ENCODE measurements at regions not wholly inside any gene's neighbourhood (a gene's known extent, or its start where the extent isn't known, plus 50 kb on each side); places are given as distances from the start of the nearest gene placed in this dataset.

DNA sequence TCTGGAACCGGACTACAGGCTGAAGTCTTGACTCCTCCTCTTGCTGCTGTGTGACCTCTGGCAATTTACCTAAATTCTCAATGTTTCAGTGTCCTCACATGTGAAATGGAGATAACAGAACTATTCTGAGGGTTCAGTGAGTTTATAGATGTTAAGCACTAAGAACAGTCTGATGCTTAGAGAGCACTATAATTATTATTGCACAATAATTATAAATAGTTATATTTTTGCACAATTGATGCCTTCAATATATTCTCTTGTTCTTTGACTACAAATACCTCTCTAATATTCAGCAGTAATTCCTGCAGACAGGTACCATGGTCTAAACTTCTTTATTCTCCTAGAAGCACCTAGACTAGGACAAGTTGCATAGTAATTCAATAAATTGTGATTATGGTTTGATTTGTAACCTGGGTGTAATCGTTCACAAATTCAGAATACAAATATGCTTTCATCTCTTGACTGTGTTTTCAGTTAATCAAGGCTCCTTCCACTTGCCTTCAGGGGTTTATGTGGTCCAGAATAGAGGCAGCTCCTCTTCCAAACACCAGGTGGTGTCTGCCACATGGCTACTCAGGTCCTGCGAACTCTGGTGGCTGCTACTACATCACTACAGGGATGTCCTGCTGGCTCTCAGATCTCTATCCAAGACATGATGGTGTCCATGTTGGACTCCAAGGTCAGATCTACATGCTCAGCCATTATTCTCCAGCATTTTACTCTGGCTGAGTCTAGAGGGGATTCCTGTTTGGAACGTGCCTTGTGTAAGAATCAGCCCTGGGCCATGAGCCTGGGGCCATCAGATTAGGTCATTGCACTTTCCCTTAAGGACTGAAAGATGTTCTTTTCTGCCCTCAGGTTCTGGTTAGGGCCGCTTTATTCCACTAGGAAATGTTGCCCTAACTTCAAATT is 103.4 kb downstream of the QRFPR start:
- H3K27ac Mint-ChIP-seq: no peak overlapping the region
- ATAC-seq (no peak), DNase-seq (ENCODE audit: low spot score in 2 of 2) (no peak)
- no peaks in the 10 kb centered on the region for H3K36me3 Mint-ChIP-seq
- H3K9me3 Mint-ChIP-seq: peaks cover 4 to 9% of the 10 kb centered on the region in 2 donors

DNA sequence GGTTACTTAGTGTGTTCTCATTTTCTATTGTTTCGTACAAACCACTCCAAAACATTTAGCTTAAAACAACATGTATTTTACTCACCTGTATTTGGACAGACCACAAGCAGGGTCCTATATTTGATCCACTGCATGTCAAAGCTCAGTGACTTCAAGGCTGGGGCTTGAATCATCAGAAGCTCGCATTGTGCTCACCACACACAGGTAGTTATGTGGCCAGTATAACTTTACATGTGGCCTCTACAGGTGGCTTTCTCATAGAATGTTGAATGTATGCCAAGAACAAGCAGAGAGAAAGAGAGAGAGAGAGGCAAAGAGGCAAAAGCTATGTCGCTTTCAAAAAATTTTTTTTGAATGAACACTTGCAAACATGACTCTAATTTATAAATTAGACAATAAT is 107.6 kb downstream of the QRFPR start:
- no peak overlapping the region for H3K27ac Mint-ChIP-seq
- ATAC-seq: peak in 1 of 2 donors; percentile 55

DNA sequence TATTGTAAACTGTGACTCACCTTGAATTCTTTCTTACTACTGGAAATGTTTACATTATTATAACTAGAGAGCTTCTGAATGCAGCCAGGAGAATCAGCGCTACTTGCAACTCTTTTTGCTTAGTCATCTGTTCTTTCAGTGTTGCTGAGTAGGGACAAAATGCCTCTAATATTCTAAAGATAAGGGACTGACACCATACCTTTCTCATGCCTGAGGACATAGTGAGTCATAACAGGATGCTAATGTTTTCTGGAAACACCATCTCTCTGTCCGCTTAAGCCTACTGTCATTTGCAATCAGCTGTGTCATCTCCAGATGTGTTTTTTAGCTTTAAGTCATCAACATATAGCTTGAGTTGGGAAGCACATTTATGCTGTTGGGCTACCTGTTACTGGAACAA is 108.3 kb downstream of the QRFPR start:
- Mint-ChIP-seq H3K27ac (no peak overlapping the region), H3K36me3 (no peaks in the 10 kb centered on the region), H3K9me3 (peaks cover 4 to 9% of the 10 kb centered on the region in 2 donors)
- peak; percentile 55 to 81 for ATAC-seq
- DNase-seq (ENCODE audit: low spot score in 2 of 2): no peak

More for the DNA sequence above, 107.6 kb downstream of the QRFPR start:
- H3K36me3 Mint-ChIP-seq: no peaks in the 10 kb centered on the region
- DNase-seq (ENCODE audit: low spot score in 2 of 2): no peak
- H3K9me3 Mint-ChIP-seq: peaks cover 4 to 9% of the 10 kb centered on the region in 2 donors

DNA sequence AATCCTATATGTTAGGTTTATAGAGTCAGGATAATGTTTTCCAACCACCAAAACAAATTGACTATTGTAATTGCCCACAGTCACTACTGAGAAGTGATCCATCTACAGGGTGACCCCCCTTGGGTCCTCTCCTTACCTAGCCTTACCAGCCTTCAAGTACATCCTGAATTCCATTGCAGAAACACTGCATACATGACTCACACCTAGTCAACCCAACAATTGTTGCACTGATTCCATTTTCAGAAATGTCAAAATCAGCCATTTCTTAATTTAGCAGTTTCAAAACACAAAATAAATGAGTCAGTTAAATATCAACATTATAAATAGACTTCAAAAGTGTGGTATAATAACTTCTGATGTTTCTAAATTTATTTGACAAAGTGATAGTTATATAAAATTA is 106.3 kb upstream of the TNIP3 start:
- Mint-ChIP-seq H3K27ac (no peak overlapping the region), H3K36me3 (no peaks in the 10 kb centered on the region), H3K9me3 (peaks cover 4 to 5% of the 10 kb centered on the region in 2 donors)
- ATAC-seq (no peak), DNase-seq (ENCODE audit: low spot score in 2 of 2) (no peak)

DNA sequence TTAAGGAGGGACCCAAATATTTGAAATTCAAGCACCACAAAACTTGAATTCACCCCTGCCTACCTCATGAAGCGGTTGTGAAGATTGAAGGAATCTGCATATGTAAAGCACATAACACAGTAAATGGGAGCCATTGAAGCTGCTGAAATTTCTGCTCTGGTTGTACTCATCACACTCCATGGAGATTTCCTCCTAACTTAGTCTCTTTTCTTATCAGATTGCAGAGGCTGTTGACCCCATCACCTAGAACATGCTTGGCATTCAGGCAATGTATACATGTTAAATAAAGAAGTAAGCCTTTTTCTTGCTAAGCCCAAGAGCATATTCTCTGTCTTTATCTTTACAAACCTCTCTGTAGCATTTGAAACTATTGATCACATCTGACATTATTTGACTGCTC is 104.9 kb upstream of the TNIP3 start:
- DNase-seq (ENCODE audit: low spot score in 2 of 2): no peak
- no peaks in the 10 kb centered on the region for H3K9me3 Mint-ChIP-seq
- no peak for ATAC-seq
- no peak overlapping the region for H3K27ac Mint-ChIP-seq
- H3K36me3 Mint-ChIP-seq: no peaks in the 10 kb centered on the region

DNA sequence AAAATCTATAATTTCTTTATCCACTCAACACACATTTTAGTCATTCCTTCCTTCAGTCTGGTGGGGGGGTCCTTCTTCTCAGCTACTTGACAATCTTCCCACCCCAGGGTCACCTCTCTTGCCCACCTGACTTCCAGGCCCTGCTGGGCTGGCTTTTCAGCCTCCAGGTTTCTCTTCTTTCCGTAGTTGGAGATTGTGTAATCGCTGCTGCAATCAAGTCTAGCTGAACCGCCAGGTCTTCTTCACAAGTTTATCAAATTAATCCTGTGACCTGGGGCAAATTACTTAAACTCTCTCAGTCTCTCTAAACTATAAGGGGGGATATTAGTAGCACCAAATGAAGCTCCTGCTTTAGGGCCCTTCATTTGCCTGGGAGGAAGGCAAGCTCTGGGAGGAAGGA is 102.9 kb upstream of the TNIP3 start:
- Mint-ChIP-seq H3K9me3 (no peaks in the 10 kb centered on the region), H3K36me3 (no peaks in the 10 kb centered on the region), H3K27ac (no peak overlapping the region)
- ATAC-seq (no peak), DNase-seq (ENCODE audit: low spot score in 2 of 2) (no peak)

DNA sequence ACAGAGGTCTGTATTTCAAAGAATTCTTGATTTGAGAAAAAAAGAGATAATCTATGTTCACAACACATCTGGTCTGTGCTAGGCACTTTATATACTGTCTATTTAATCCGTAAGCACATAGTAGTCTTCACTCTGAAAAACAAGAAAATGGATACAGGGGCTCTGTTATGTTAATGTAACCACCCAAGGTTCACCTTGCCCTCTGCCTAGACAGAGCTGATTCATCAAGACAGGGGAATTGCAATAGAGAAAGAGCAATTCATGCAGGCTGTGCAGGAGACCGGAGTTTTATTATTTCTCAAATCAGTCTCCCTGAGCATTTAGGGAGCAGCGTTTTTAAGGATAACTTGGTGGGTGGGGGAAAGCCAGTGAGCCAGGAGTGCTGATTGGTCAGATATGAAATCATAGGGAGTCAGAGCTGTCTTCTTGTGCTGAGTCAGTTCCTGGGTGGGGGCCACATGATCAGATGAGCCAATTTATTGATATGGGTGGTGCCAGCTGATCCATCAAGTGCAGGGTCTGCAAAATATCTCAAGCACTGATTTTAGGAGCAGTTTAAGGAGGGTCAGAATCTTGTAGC is 92.9 kb upstream of the TNIP3 start:
- Mint-ChIP-seq H3K9me3 (peaks cover 0 to 5% of the 10 kb centered on the region in 2 donors), H3K36me3 (no peaks in the 10 kb centered on the region), H3K27ac (peak overlapping the region; percentile 87 to 89)
- no peak for DNase-seq (ENCODE audit: low spot score in 2 of 2)
- peak in 1 of 2 donors; percentile 28 for ATAC-seq

DNA sequence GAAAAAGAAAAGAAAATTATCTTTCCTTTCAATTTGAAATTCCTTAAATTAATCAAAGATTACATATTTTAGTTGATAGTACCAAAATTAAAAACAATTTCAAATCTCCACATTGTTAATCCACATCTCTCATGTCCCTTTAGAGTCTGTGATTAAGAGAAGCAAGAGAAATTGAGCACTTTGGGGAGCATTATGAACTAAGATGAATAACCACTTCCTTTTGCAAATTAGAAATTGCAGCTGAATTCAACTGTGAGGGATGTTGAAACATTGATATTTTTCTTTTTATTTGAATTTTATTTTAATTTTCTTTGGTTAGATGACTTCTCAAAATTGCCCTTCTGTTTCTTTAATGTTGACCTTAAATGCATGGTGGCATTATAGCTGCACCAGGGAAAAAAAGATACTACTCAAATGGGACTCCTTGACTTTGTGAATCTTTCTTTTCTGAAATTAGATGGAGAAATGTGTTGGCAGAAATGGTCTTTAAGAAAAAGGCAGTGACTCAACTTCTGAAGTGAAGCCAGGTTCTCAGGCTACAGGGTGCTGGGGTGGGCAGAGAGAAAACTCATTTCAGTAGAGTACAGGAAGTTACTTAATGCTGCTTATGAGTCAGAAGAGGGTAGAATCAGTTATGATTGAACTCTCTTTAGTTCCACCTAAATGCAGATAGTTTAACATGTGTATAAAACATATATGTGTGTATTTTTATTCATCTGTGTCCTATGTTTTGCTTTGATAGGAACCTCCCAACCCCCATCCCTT is 92.0 kb upstream of the TNIP3 start:
- peak in 1 of 2 donors; percentile 54 for DNase-seq (ENCODE audit: low spot score in 2 of 2)
- peak; percentile 97 to 98 for ATAC-seq
- H3K9me3 Mint-ChIP-seq: peaks cover 0 to 5% of the 10 kb centered on the region in 2 donors
- peak overlapping the region; percentile 87 to 89 for H3K27ac Mint-ChIP-seq
- H3K36me3 Mint-ChIP-seq: no peaks in the 10 kb centered on the region

DNA sequence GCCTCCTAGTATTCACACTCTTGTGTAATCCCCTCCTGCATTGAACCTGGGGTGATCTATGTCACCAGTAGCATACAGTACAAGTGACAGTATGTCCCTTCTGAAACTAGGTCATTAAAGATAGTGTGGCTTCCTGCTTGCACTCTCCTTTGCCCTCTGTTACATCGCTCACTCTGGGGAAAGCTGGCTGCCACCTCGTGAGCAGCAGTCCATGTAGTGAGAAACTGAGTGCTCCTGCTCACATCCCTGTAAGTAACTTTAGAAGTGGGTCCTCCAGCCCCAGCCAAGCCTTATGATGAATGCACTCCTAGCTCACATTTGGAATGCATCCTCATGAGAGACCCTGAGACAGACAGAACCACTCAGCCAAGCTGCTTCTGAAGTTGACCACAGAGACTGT is 89.8 kb upstream of the TNIP3 start:
- H3K9me3 Mint-ChIP-seq: peaks cover 0 to 5% of the 10 kb centered on the region in 2 donors
- peak overlapping the region in 1 of 2 donors; percentile 72 for H3K27ac Mint-ChIP-seq
- no peak for DNase-seq (ENCODE audit: low spot score in 2 of 2)
- no peaks in the 10 kb centered on the region for H3K36me3 Mint-ChIP-seq
- ATAC-seq: peak in 1 of 2 donors; percentile 13

DNA sequence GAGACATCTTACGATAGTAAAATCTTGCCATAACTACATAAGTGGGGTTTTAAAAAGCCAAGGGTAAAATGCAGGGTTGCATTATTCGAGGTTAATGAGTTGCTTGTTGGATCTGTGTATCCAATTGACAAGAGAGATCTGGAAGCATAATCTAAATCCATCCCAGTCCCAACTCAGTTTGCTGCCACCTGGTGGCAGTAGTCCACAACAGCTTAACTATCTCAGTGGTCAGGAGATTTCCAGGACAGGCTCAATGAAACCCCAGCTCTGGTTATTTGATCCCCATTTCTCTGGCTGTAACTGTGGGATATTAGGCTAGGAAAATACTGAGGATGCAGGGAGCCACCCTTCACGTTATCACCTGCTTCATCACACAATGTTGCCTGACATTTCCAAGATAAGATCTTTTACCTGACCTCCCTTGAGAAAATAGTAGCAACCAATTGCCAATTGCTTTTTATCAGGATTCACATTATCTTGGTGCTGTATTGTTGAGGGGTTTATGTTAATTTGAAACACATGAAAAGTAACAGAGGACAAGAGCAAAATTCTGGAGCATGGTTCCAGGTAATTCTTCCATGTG is 88.2 kb upstream of the TNIP3 start:
- DNase-seq (ENCODE audit: low spot score in 2 of 2) (peak; percentile 52 to 59), ATAC-seq (no peak)
- Mint-ChIP-seq H3K9me3 (peaks cover 0 to 5% of the 10 kb centered on the region in 2 donors), H3K27ac (no peak overlapping the region), H3K36me3 (no peaks in the 10 kb centered on the region)

DNA sequence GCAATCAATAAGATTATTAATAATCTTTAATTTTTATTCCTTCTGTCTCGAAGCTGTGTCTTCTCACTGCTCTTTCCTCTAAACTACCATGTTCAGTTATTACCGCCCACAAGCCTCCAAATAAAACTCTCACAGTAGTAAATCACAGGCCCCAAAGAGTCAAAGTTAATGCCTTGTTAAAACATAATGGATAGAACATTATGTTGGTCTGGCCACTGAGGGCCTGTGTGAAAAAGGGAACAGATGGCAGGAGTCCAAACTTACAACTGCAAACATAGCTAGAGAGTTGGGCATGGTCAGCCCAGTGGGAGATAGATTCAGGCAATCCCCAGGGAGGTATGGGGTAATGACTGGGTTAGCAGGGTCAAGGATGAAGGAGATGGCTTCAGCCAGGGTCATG is 84.6 kb upstream of the TNIP3 start:
- Mint-ChIP-seq H3K27ac (no peak overlapping the region), H3K36me3 (no peaks in the 10 kb centered on the region), H3K9me3 (peaks cover 0 to 5% of the 10 kb centered on the region in 2 donors)
- ATAC-seq (no peak), DNase-seq (ENCODE audit: low spot score in 2 of 2) (no peak)

DNA sequence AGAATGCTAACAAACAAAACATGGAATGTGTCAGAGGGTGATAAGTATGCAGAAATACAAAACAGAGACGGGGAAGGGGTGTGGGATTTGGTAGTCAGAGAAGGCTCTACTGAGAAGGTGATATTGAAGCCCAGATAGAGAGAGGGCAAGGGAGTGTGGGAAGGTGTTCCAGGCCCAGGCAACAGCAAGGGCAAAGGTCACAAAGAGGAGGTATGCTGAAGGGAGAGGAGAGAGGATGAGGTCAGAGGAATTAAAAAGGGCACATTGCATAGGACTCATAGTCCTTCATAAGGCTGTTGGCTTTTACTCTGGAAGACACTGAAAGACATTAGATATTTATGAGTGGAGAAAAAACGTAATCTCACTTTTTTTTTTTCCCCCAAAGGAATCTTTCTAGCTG is 82.6 kb upstream of the TNIP3 start:
- no peaks in the 10 kb centered on the region for H3K36me3 Mint-ChIP-seq
- H3K9me3 Mint-ChIP-seq: no peaks in the 10 kb centered on the region
- H3K27ac Mint-ChIP-seq: no peak overlapping the region
- no peak for ATAC-seq
- DNase-seq (ENCODE audit: low spot score in 2 of 2): no peak

DNA sequence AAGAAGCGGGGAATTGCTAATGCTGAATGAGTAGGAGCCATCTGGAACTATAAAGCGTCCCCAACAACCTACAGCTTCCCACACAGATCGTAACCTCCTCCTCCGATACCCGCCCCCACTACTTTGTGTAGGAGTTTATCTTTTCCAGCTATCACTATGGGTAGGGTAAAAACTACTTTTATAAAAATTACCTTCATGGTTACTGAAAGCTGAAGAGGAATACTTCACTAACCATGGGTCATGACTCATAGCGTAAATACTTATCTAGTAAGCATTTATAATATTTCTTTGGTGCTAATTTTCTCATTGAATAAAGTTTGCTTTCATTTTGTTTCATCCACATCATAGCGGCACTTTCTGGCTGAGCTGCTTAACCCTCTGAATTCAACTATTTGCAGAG is 79.4 kb upstream of the TNIP3 start:
- Mint-ChIP-seq H3K27ac (peak overlapping the region; percentile 12 to 53), H3K36me3 (no peaks in the 10 kb centered on the region), H3K9me3 (no peaks in the 10 kb centered on the region)
- ATAC-seq (peak; percentile 58 to 79), DNase-seq (ENCODE audit: low spot score in 2 of 2) (no peak)

DNA sequence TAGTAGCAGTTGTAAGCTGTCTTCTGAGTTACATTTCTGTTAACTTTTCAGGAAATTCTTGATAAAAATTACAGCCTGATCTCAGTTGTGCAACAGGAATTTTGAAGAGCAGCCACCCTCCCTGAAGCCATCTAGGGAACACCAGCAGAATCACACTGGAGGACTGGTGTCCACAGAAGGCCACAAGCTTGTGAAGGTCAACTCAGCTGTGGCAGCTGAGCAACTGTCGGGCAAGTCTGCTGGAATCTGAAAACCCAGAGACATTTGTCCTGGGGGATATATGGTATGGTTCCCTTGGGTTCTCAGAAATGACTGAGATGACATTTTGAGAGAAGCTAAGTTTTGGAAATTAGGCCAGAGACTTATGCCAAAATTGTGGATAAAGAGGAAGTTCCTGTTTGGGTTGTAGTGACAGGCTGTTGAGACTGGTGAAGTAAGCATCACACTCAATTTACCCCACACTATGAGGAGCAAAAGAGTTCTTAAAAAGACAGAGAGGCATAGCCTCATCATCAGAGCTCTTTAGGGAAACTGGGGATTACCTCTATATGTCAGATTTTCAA is 78.1 kb upstream of the TNIP3 start:
- H3K27ac Mint-ChIP-seq: no peak overlapping the region
- no peaks in the 10 kb centered on the region for H3K36me3 Mint-ChIP-seq
- no peaks in the 10 kb centered on the region for H3K9me3 Mint-ChIP-seq
- no peak for DNase-seq (ENCODE audit: low spot score in 2 of 2)
- ATAC-seq: no peak

DNA sequence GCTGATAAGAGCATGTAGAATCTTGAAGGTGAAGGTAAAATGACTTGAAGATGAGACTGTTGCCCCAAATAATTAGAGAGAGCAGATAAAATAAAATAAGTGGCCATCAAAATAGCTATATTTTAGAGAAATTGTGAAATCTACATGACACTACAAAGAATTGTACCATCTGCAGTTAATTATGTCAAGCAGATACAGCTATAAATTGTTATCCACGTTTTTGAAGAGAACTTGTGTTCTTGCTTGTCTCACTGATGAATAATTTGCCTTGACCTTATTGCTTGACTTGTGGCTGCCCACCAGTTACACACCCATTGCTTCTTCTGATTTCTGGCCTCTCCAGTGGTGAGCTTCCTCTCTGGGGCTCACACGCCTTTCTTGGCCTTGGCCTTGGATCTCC is 75.8 kb upstream of the TNIP3 start:
- no peak for ATAC-seq
- DNase-seq (ENCODE audit: low spot score in 2 of 2): no peak
- H3K27ac Mint-ChIP-seq: no peak overlapping the region
- no peaks in the 10 kb centered on the region for H3K9me3 Mint-ChIP-seq
- H3K36me3 Mint-ChIP-seq: no peaks in the 10 kb centered on the region

DNA sequence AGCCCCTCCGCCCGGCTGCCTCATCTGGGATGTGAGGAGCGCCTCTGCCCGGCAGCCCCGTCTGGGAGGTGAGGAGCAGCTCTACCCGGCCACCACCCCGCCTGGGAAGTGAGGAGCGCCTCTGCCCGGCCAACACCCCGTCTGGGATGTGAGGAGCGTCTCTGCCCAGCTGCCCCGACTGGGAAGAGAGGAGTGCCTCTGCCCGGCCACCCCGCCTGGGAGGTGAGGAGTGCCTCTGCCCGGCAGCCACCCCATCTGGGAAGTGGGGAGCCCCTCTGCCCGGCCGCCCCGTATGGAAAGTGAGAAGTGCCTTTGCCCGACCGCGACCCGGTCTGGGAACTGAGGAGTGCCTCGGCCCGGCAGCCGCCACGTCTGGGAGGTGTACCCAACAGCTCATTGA is 74.3 kb upstream of the TNIP3 start:
- Mint-ChIP-seq H3K36me3 (no peaks in the 10 kb centered on the region), H3K9me3 (no peaks in the 10 kb centered on the region), H3K27ac (no peak overlapping the region)
- ATAC-seq (no peak), DNase-seq (ENCODE audit: low spot score in 2 of 2) (no peak)

DNA sequence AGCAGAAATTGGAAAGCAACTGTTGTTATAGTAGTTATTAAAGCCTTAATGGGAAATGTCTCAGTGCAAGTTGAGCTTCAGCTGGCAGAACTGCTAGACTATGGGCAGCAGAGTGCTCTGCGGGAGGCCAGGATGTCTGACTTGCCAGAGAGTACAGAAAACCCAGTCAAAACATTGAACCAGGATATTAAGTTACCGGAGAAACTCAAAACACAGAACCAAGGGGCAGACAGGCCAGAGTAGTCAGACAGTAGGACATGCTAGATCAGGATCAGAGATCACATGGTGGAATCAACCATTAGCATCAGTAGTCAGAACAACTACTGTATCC is 72.9 kb upstream of the TNIP3 start:
- ATAC-seq (no peak), DNase-seq (ENCODE audit: low spot score in 2 of 2) (no peak)
- Mint-ChIP-seq H3K27ac (no peak overlapping the region), H3K9me3 (no peaks in the 10 kb centered on the region), H3K36me3 (no peaks in the 10 kb centered on the region)
